GM10248 (cell line): ENCODE measurements at regions not wholly inside any gene's neighbourhood (a gene's known extent, or its start where the extent isn't known, plus 50 kb on each side); places are given as distances from the start of the nearest gene placed in this dataset.

Experiments used
- CTCF ChIA-PET: fragments of 300-600 bp; sonication (Branson Sonifier 250); formaldehyde crosslinking; extraction: SDS; loops from one replicate; lab custom pipeline; 2021; ENCODE audit warnings: antibody characterized with exemption; lab: Yijun Ruan, JAX
- POLR2A ChIA-PET: fragments of 350-650 bp; sonication (Branson Sonifier 250); formaldehyde crosslinking; extraction: SDS; loops from one replicate; lab custom pipeline; 2020; ENCODE audit warnings: antibody characterized with exemption; lab: Yijun Ruan, JAX
- DNase-seq: peaks from one replicate; pipeline ENCODE4 v3.0.0; 2012; ENCODE audit errors: extremely low spot score
- TF ChIP-seq, protein P1 (sequence below): IDR thresholded peaks from 2 replicates; pipeline ENCODE4 v1.5.1; 2012; ENCODE audit warnings: mild to moderate bottlenecking, low read depth; ENCODE audit errors: extremely low read depth, missing control alignments, control extremely low read depth

GRCh38 chr6:9002833-9003232 lies 567.5 kb upstream of the SLC35B3 start:
- TF ChIP-seq, protein P1, sequence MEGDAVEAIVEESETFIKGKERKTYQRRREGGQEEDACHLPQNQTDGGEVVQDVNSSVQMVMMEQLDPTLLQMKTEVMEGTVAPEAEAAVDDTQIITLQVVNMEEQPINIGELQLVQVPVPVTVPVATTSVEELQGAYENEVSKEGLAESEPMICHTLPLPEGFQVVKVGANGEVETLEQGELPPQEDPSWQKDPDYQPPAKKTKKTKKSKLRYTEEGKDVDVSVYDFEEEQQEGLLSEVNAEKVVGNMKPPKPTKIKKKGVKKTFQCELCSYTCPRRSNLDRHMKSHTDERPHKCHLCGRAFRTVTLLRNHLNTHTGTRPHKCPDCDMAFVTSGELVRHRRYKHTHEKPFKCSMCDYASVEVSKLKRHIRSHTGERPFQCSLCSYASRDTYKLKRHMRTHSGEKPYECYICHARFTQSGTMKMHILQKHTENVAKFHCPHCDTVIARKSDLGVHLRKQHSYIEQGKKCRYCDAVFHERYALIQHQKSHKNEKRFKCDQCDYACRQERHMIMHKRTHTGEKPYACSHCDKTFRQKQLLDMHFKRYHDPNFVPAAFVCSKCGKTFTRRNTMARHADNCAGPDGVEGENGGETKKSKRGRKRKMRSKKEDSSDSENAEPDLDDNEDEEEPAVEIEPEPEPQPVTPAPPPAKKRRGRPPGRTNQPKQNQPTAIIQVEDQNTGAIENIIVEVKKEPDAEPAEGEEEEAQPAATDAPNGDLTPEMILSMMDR = no peak
- DNase-seq = no peak
- CTCF ChIA-PET = interaction anchor here (1.0 kb wide), 1 partner anchor 36 kb away, joined by 3 read pairs; no protein-coding TSS in a partner anchor
- POLR2A ChIA-PET = no interaction called here

GRCh38 chr6:8995156-8995555 lies 559.8 kb upstream of the SLC35B3 start:
- no peak for DNase-seq
- POLR2A ChIA-PET = no interaction called here
- TF ChIP-seq, protein P1 = no peak
- CTCF ChIA-PET = no interaction called here

DNA sequence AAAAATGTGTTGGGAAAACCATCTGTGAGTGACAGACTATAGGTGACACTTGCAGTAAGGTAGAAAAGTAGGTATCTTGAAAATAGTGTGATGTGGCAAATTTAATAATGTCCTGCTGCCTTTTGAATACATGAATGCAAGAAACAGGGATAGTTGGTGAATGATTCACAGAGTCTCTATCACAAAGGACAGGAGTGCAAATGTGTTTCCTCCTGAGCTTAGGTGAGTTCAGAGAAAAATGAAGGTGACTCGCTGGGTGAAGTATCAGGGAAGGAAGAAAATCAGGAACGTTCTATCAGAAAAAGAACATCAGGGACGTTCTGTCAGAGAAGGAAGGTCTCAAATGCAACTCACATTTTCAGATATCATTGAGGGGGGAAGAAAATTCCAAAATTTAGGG lies 557.8 kb upstream of the SLC35B3 start:
- ChIA-PET CTCF (no interaction called here), POLR2A (no interaction called here)
- TF ChIP-seq, protein P1 = no peak
- no peak for DNase-seq

GRCh38 chr6:8991844-8992243 lies 556.5 kb upstream of the SLC35B3 start:
- POLR2A ChIA-PET = no interaction called here
- CTCF ChIA-PET = interaction anchor here (1.3 kb wide), 1 partner anchor 9 kb away, joined by 8 read pairs; no protein-coding TSS in a partner anchor

DNA sequence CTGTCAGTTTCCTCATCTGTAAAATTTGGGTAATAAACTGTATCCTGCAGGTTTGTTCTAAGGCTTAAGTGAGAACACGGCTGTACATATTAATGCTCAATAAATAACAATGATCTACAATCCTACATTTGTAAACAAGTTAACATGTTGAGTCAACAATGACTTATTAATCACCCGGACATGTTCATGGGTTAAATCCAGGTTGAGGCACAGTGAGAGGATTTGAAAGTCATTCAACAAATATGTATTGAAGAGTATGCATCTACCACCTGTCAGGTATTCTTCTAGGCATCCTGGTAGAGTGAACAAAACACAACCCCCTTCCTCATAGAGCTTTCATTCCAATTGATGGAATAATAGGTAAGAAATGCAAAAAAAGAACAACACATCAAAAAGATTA lies 554.7 kb upstream of the SLC35B3 start:
- no peak for DNase-seq
- CTCF ChIA-PET = interaction anchor here (1.0 kb wide), 1 partner anchor 11 kb away, joined by 3 read pairs; no protein-coding TSS in a partner anchor
- POLR2A ChIA-PET = no interaction called here
- TF ChIP-seq, protein P1 = no peak

More at GRCh38 chr6:8991844-8992243, 556.5 kb upstream of the SLC35B3 start:
- DNase-seq = no peak
- TF ChIP-seq, protein P1 = no peak

DNA sequence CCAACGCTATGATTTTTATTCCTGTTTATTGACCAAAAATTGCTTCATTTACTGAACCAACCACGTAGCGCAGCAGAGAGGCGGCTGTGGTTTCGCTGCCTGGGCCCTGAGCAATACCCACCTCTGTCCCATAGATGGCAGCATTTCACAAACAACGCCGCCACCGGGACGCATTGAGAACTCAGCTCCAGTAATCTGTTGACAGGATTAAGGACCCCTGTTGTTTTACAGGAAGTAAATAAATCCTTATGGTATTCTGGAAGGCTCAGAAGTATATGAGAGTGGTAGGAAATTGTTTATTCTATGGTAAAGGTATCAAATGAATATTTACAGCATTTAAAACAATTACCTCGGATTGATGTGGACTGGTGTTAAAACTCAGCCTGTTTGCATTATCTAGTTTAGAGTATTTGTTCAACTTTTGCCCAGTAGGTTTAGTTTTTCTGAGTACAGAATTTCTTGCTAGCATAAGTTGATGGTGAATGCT lies 547.9 kb upstream of the SLC35B3 start:
- ChIA-PET POLR2A (no interaction called here), CTCF (interaction anchor here (0.6 to 3.6 kb wide), 16 partner anchors 9 to 1700 kb away, joined by 3 to 35 read pairs (median 3); no protein-coding TSS in a partner anchor)
- DNase-seq = peak; percentile 49
- TF ChIP-seq, protein P1 = peak; percentile 92

GRCh38 chr6:8982668-8983067 lies 547.3 kb upstream of the SLC35B3 start:
- TF ChIP-seq, protein P1 = peak; percentile 11
- DNase-seq = no peak
- ChIA-PET POLR2A (no interaction called here), CTCF (interaction anchor here (0.8 to 3.6 kb wide), 13 partner anchors 9 to 1700 kb away, joined by 3 to 35 read pairs (median 6); no protein-coding TSS in a partner anchor)
